Activated T-cell treated with anti-CD3 and anti-CD28 coated beads, Interleukin-2, amount 50 U/mL, for 4 hours (primary cell): ENCODE measurements at regions not wholly inside any gene's neighbourhood (a gene's known extent, or its start where the extent isn't known, plus 50 kb on each side); places are given as distances from the start of the nearest gene placed in this dataset.

Experiments used
- ATAC-seq, 2 donors: fragments of 200-7000 bp; cut with Tn5 transposase; one replicate each; pipeline ENCODE4 v1.10.0; 2021
- DNase-seq: peaks from one replicate; pipeline ENCODE4 v3.0.0-alpha.2; 2020
- H3K27me3 Mint-ChIP-seq: one replicate; pipeline ENCODE4 v1.8.0; 2021; ENCODE audit warnings: low read depth, mixed read lengths
- H3K36me3 Mint-ChIP-seq: one replicate; pipeline ENCODE4 v1.8.0; 2022; ENCODE audit warnings: mixed read lengths; ENCODE audit not compliant: insufficient read depth
- H3K4me1 Mint-ChIP-seq: one replicate; pipeline ENCODE4 v1.8.0; 2021; ENCODE audit warnings: low read depth, mixed read lengths
- H3K4me3 Mint-ChIP-seq: one replicate; pipeline ENCODE4 v1.8.0; 2021; ENCODE audit warnings: mild to moderate bottlenecking, moderate library complexity, mixed read lengths
- H3K9me3 Mint-ChIP-seq: one replicate; pipeline ENCODE4 v1.8.0; 2021; ENCODE audit warnings: mixed read lengths

DNA sequence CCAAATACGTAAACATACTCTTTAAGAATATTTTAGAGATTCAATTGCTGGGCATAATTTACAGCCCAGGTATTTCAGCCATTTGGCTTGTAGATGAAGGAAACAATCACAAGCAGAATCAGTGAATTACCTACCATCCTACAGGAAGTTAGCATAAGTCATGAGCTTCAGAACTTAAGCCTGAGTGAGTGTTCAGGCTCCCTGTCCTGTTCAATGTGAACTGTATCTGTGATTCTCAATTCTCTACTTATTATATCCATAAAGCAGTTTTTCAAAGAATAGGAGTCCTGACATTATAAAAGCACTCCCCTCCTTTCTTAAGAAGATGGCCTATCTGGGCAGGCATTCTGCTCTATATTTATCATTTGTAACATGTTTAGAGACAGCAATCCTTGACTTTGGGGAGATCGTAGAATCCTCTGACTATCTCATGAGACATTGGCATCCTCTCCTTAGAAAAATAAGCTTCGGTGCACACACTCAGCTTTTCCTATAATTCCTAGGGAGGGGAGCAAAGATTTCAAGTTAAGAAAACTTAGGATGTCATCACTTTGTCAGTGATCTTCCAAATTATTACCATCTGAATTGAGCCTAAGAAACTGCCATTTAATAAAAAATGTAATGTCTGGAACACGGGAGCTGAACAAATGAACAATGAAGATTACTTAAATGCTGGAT lies 645.2 kb upstream of the IGFBP3 start:
- Mint-ChIP-seq H3K4me1 (no peaks in the 10 kb centered on the region), H3K27me3 (no peaks in the 10 kb centered on the region), H3K36me3 (no peaks in the 10 kb centered on the region), H3K4me3 (no peak overlapping the region), H3K9me3 (peaks cover 8% of the 10 kb centered on the region)
- DNase-seq (no peak), ATAC-seq (no peak)

DNA sequence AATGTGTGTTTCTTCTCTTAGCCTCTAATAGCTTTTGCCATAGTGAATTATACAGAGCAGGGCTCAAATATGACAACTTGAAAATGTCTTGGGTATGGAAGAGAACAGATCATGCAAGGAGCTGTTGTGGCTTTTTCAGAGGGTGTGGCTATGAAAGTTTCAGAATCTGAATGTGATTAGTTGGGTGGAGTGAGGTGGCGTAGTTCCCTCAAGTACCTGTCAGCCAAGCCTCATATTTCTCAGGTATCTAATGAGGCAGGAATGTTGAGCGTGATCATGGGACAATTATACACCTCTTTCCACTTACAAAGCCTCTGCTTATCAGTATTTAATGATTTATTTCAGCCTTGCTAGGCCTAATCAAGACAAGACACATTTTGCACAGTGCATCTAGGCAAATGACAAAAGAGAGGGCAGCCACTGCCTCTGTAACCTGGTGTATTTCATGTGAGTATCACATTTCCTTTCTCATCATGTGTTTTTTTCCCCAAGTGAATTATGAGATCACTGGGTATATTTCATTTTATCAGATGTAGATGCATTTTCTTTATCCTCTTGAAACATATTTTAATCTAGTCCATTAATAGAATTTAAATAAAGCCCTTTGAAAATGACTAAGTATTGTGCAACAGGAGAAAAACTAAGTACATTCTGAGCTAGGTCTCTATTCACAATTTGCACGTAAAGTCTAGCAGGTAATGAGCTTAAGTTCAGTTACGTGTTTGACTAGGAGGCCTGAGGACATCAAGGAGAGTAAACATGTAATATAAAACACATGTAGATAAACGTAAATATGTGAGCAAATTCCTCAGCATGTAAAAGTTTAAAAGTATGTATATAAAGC lies 644.4 kb upstream of the IGFBP3 start:
- ATAC-seq (no peak), DNase-seq (no peak)
- no peaks in the 10 kb centered on the region for H3K36me3 Mint-ChIP-seq
- no peaks in the 10 kb centered on the region for H3K4me1 Mint-ChIP-seq
- no peaks in the 10 kb centered on the region for H3K27me3 Mint-ChIP-seq
- H3K4me3 Mint-ChIP-seq = no peak overlapping the region
- peaks cover 8% of the 10 kb centered on the region for H3K9me3 Mint-ChIP-seq

DNA sequence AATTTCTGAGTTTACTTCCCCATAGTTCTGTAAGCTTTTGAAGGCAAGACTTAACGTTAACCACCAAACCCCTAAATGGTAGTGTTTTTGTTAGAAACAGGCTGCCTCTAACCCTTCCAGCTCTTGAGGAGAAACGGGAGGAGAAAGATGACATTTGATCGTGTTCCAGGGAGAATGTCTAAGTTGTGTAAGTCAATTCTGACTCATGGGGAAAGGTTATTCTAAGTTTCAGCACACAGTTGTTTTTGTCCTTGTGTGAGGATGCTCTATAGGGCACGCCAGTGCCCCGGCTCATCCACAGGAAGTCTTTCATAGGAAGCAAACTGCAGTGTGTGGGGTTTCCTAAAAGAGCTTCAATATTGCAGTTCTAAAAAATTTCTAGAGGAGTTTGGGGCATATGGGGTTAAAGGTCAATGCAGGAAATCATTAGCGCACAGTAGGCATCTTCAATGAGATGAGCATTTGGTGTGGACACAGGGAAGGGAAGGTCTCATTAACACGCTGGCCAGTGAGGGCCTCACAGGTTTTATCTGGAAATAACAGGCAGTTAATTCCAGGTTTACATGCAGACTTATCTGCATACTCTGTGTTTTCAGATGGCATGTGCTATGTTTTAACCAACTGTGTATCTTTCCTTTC lies 638.2 kb upstream of the IGFBP3 start:
- Mint-ChIP-seq H3K9me3 (no peaks in the 10 kb centered on the region), H3K27me3 (no peaks in the 10 kb centered on the region), H3K4me1 (no peaks in the 10 kb centered on the region), H3K36me3 (no peaks in the 10 kb centered on the region), H3K4me3 (no peak overlapping the region)
- no peak for DNase-seq
- ATAC-seq = no peak

DNA sequence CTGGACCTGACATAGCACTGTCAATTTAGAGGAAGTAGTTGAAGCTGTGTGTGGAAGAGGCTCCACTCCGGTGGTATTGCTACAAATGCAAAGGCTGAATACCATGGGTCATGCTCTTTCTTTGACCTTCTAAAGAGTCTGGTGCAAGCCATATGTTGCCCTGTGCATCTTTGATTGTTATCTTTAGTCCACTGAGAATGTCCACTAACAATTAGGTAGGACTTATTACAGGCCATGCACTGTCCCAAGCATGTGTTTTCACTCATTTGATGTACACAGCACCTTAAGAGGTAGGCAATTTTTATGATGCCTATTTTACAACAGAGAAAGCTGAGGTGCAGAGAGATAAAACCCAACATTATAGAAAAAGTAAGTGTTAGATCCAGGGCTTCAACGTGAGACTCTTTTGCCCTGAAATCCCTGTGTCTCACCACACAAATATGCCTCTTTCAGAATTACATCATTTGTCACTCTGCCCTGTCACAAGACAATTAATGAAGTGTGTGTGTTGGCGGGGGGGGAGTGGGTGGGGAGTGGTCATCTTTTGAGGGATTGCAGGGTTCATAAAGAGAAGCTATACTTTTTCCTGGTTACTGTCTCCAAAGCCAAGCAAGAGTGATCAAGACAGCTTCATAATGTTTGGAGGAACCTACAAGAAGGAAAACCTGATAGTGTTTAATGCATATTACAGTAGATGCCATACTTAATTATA lies 637.6 kb upstream of the IGFBP3 start:
- Mint-ChIP-seq H3K9me3 (no peaks in the 10 kb centered on the region), H3K27me3 (no peaks in the 10 kb centered on the region), H3K4me3 (no peak overlapping the region), H3K4me1 (no peaks in the 10 kb centered on the region), H3K36me3 (no peaks in the 10 kb centered on the region)
- ATAC-seq = no peak
- no peak for DNase-seq

DNA sequence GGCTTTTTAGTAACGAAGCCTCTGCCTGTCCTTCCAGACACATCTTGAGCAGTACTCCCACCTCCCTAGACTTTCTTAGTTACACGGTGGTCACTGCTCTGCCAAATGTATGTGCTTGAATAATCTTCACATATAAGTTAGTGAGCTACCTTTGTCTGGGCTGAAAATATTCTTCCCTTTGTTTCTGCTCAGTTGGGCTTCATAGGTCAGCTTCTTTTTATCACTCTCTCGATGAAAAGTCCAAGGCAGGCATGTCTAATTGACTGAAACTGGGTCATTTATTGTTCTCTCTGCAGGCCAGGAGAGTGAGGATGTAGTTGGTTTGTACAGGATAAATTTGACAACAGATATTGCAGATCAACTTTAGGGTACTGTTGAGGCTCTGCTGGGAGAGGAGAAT lies 636.7 kb upstream of the IGFBP3 start:
- no peak for DNase-seq
- Mint-ChIP-seq H3K4me1 (no peaks in the 10 kb centered on the region), H3K9me3 (no peaks in the 10 kb centered on the region), H3K4me3 (no peak overlapping the region), H3K36me3 (no peaks in the 10 kb centered on the region), H3K27me3 (no peaks in the 10 kb centered on the region)
- ATAC-seq = no peak

DNA sequence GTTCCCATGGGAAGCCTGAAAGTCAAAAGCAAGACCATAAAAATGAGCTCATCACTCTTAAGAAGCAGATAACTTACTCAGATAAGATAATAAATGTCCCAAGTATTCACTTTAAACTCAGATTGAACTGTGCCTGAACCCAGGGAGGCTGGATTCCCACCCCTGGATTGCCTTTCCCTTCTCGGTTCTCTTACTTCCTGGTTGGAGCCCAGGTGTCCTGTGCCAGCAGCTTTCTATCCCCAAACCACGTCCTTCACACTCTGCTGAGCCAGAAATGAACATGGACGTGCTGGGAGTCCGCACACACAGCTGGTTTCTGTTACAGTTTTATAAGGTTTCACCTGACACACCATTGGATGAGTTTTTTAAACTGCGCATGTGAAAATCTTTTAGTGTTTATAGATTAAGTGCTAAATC lies 636.2 kb upstream of the IGFBP3 start:
- H3K9me3 Mint-ChIP-seq = no peaks in the 10 kb centered on the region

DNA sequence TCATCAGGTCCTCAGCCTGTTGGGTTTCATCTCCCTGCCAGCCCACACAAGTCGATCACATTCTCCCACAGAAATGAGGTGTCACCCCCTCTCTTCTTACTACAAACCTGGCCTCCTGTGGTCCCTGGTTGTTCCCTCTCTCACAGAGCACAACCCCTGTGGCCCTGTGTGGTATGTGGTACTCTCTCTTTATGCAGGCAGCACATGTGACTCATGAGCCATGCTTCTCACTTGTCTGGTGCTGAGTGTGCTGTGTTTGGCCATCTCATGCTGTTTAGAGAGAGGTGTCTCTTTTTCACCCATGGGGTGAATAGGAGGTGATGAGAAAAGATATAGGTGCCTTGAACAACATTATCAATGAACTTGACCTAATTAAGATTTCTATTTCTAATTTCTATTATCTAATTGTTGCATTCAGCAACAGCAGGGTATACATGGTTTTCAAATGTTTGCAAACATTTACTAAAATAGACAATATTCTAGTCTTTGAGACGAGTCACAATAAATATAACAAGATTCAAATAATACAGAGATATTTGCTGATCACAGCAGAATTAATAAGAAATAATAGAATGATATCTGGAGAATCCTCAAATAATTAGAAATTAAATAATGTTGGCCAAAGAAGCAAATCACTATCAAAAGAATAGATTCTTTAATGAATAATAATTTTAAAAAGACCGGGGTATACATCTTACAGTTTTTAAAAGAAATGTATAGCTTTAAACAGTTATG lies 633.8 kb upstream of the IGFBP3 start:
- H3K9me3 Mint-ChIP-seq = no peaks in the 10 kb centered on the region
- no peaks in the 10 kb centered on the region for H3K4me1 Mint-ChIP-seq
- DNase-seq (no peak), ATAC-seq (no peak)
- H3K27me3 Mint-ChIP-seq = no peaks in the 10 kb centered on the region
- no peak overlapping the region for H3K4me3 Mint-ChIP-seq
- no peaks in the 10 kb centered on the region for H3K36me3 Mint-ChIP-seq

More for the DNA sequence above, 636.2 kb upstream of the IGFBP3 start:
- ATAC-seq = no peak
- H3K36me3 Mint-ChIP-seq = no peaks in the 10 kb centered on the region
- DNase-seq = no peak
- no peaks in the 10 kb centered on the region for H3K4me1 Mint-ChIP-seq
- H3K27me3 Mint-ChIP-seq = no peaks in the 10 kb centered on the region
- no peak overlapping the region for H3K4me3 Mint-ChIP-seq

DNA sequence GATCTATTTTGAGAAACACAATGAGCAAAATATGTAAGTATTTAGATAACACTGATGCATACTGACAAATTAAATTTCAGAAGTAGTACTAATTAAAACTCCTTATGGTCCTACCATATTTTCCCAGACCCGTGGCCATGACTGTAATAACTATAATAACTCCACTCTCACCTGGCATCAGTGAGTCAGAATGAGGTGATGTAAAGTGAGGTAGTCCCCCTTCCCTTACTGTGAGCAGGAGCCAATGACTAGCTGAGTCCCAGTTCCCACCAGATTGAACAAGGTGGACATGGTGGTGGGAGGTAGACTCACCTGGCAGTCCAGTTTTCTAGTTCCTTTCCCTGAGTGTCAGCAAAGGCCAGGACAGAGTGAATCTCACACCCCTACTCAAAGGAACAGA lies 630.5 kb upstream of the IGFBP3 start:
- DNase-seq = no peak
- Mint-ChIP-seq H3K27me3 (no peaks in the 10 kb centered on the region), H3K9me3 (no peaks in the 10 kb centered on the region), H3K4me3 (no peak overlapping the region), H3K4me1 (no peaks in the 10 kb centered on the region), H3K36me3 (no peaks in the 10 kb centered on the region)
- ATAC-seq = no peak

DNA sequence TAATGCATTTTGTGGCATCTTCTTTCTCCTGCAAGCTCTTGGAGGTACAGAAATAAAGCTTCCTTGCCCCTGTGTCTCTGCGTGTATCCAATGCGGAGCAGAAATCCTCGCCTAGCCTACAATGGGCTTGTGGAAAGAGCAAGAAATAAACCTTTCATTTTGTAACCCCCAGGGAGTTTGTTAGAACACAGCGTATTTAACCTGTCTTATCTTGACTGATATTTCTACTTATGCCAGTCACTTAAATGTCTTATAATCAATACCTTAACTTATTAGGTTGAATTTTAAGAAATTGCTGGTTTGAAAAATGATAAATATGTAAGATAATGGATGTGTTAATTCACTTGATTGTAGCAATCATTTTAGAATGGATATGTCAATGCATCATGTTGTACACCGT lies 629.8 kb upstream of the IGFBP3 start:
- no peaks in the 10 kb centered on the region for H3K27me3 Mint-ChIP-seq

DNA sequence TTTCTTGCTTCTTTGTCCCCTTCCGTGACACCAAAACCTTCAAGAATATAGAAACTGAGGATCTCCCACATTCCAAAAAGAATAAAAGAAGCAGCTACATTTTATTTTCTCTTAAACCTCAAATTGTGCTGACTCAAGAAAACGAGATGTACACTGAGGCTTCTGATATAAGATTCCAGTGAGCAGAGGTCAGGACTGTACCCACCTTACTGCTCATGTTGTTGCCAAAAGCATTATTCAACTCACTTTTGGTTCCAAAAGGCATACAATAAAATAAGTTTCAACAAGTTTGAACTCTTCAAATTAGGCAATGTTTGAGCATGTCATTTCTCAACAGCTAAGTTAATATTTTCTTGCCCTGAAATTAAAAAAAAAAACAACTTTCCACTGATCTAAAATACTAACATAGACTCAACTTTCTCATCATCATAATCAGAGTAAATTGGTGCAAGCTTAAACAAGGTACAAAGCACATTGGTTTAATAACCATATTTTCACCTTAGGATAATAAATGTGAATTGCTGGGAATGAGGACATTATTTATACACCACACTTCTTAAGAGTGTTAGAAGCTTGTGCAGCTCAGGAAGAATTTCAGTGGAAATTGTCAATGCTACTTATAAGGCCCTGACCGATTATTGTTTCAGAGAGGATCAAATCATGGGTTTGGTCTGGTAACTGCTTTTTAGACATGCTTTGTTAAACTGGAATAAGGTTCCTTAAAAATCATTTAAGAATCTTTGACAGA lies 629.0 kb upstream of the IGFBP3 start:
- Mint-ChIP-seq H3K36me3 (no peaks in the 10 kb centered on the region), H3K9me3 (no peaks in the 10 kb centered on the region), H3K27me3 (no peaks in the 10 kb centered on the region), H3K4me1 (no peaks in the 10 kb centered on the region), H3K4me3 (no peak overlapping the region)
- no peak for DNase-seq
- no peak for ATAC-seq

More for the DNA sequence above, 629.8 kb upstream of the IGFBP3 start:
- DNase-seq = no peak
- Mint-ChIP-seq H3K4me1 (no peaks in the 10 kb centered on the region), H3K36me3 (no peaks in the 10 kb centered on the region), H3K4me3 (no peak overlapping the region), H3K9me3 (no peaks in the 10 kb centered on the region)
- ATAC-seq = no peak

DNA sequence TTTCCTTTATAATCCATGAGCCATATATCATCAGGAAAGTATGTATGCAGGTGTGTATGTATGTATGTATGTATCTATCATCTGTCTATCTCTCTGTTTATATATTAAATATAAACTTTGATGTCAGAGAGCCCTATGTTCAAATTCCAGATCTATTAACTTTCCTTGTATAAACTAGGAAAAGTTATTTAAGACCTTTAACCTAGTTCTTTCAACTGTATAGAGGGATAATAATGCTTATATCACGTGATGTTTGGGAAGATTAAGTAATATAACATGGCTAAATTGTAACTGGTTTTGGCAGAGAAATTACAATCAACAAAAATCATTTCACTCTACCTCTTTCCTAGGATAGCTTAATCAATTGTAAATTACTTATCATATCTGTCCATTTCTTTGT lies 628.3 kb upstream of the IGFBP3 start:
- DNase-seq (no peak), ATAC-seq (no peak)
- Mint-ChIP-seq H3K4me1 (no peaks in the 10 kb centered on the region), H3K27me3 (no peaks in the 10 kb centered on the region), H3K4me3 (no peak overlapping the region), H3K9me3 (no peaks in the 10 kb centered on the region), H3K36me3 (no peaks in the 10 kb centered on the region)

DNA sequence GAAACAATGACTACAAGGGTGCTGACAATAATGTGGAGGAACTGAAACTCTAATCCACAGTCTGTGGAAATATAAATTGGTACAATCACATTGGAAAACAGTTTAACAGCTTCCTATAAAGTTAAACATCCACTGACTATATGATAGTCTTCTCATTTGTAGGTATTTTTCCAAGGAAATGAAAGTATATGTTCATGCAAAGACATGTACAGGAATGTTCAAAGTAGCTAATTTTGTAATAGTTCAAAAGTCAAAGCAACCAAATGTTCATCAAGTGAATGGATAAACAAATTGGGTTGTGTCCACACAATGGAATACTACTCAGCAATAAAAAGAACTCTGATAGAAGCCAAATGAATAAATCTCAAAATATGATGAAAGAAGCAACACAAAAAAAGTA lies 626.0 kb upstream of the IGFBP3 start:
- ATAC-seq (no peak), DNase-seq (no peak)
- no peaks in the 10 kb centered on the region for H3K36me3 Mint-ChIP-seq
- no peaks in the 10 kb centered on the region for H3K4me1 Mint-ChIP-seq
- no peaks in the 10 kb centered on the region for H3K9me3 Mint-ChIP-seq
- H3K27me3 Mint-ChIP-seq = no peaks in the 10 kb centered on the region
- H3K4me3 Mint-ChIP-seq = no peak overlapping the region

DNA sequence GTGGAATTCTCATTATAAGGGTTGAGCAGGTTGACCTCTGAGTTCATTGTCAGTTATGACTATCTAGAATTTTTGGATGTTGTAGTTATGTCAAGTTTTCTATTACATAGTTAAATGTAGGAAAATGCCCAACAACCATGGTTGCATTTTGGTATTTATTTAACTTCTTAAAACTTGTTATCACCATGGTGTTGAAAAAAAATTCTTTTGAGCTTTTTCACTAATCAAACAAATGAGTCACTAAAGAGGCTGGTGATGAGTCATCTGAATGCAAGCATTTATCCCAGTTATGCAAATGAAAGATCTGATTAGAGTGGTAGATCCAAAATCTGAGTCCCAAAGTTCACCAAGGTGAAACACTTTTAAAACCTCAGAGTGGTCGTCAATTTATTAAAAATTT lies 624.7 kb upstream of the IGFBP3 start:
- no peaks in the 10 kb centered on the region for H3K36me3 Mint-ChIP-seq
- H3K4me3 Mint-ChIP-seq = no peak overlapping the region
- ATAC-seq = no peak
- no peaks in the 10 kb centered on the region for H3K9me3 Mint-ChIP-seq
- H3K4me1 Mint-ChIP-seq = no peaks in the 10 kb centered on the region
- no peak for DNase-seq
- H3K27me3 Mint-ChIP-seq = no peaks in the 10 kb centered on the region
